WTC11 (cell line): ENCODE measurements at regions not wholly inside any gene's neighbourhood (a gene's known extent, or its start where the extent isn't known, plus 50 kb on each side); places are given as distances from the start of the nearest gene placed in this dataset.

ENCODE experiments used
- E2F1 ChIP-seq: sonication (generic); formaldehyde crosslinking; IDR thresholded peaks from 2 replicates; pipeline ENCODE4 v1.8.0; 2022; ENCODE audit warnings: mild to moderate bottlenecking, missing genetic modification reagents
- ERG ChIP-seq: fragments of 250-450 bp; sonication (Bioruptor Pico); IDR thresholded peaks from 2 replicates; pipeline ENCODE4 v1.8.0; 2021; ENCODE audit warnings: mild to moderate bottlenecking
- TCF7 ChIP-seq: sonication (generic); formaldehyde crosslinking; IDR thresholded peaks from 2 replicates; pipeline ENCODE4 v1.8.0; 2022; ENCODE audit warnings: mild to moderate bottlenecking, low read depth, missing genetic modification reagents, moderate library complexity
- ZNF423 ChIP-seq: fragments of 250-450 bp; sonication (Bioruptor Pico); IDR thresholded peaks from 2 replicates; pipeline ENCODE4 v2.1.2; 2022; ENCODE audit warnings: mild to moderate bottlenecking, moderate library complexity
- TF ChIP-seq, protein P1 (sequence below): fragments of 200-600 bp; IDR thresholded peaks from 2 replicates; pipeline ENCODE4 v1.8.0; 2022; ENCODE audit warnings: antibody characterized with exemption
- TF ChIP-seq, protein P2 (sequence below): sonication (generic); formaldehyde crosslinking; IDR thresholded peaks from 2 replicates; pipeline ENCODE4 v1.8.0; 2022; ENCODE audit warnings: mild to moderate bottlenecking, missing genetic modification reagents

- TF ChIP-seq ZNF423 (CRISPR knock-in tag) (no peak), E2F1 (CRISPR knock-in tag) (no peak), TCF7 (no peak), ERG (CRISPR knock-in tag) (no peak)
- TF ChIP-seq, protein P1, sequence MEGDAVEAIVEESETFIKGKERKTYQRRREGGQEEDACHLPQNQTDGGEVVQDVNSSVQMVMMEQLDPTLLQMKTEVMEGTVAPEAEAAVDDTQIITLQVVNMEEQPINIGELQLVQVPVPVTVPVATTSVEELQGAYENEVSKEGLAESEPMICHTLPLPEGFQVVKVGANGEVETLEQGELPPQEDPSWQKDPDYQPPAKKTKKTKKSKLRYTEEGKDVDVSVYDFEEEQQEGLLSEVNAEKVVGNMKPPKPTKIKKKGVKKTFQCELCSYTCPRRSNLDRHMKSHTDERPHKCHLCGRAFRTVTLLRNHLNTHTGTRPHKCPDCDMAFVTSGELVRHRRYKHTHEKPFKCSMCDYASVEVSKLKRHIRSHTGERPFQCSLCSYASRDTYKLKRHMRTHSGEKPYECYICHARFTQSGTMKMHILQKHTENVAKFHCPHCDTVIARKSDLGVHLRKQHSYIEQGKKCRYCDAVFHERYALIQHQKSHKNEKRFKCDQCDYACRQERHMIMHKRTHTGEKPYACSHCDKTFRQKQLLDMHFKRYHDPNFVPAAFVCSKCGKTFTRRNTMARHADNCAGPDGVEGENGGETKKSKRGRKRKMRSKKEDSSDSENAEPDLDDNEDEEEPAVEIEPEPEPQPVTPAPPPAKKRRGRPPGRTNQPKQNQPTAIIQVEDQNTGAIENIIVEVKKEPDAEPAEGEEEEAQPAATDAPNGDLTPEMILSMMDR = no peak
- TF ChIP-seq, protein P2, sequence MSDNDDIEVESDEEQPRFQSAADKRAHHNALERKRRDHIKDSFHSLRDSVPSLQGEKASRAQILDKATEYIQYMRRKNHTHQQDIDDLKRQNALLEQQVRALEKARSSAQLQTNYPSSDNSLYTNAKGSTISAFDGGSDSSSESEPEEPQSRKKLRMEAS = no peak
These were observed 642.0 kb upstream of the FSHR start for GRCh38 chr2:49796266-49796665.
